Neural crest cell (in vitro differentiated cells): ENCODE measurements at regions not wholly inside any gene's neighbourhood (a gene's known extent, or its start where the extent isn't known, plus 50 kb on each side); places are given as distances from the start of the nearest gene placed in this dataset.

Experiments
- DNase-seq: peaks from one replicate; pipeline ENCODE4 v3.0.0; 2021; ENCODE audit warnings: low read depth, mixed read lengths, low spot score
- H3K27ac Mint-ChIP-seq: one replicate; pipeline ENCODE4 v1.8.0; 2021; ENCODE audit warnings: mild to moderate bottlenecking, mixed read lengths; ENCODE audit not compliant: unreplicated experiment
- H3K27me3 Mint-ChIP-seq: 2 replicates; pipeline ENCODE4 v1.8.0; 2021; ENCODE audit warnings: low read depth, mild to moderate bottlenecking, mixed read lengths
- H3K36me3 Mint-ChIP-seq: 2 replicates; pipeline ENCODE4 v1.8.0; 2021; ENCODE audit warnings: low read depth, mild to moderate bottlenecking, mixed read lengths
- H3K4me1 Mint-ChIP-seq: 2 replicates; pipeline ENCODE4 v1.8.0; 2021; ENCODE audit warnings: mixed read lengths
- H3K4me3 Mint-ChIP-seq: one replicate; pipeline ENCODE4 v1.8.0; 2021; ENCODE audit warnings: mild to moderate bottlenecking, mixed read lengths
- H3K9me3 Mint-ChIP-seq: 2 replicates; pipeline ENCODE4 v1.8.0; 2021; ENCODE audit warnings: mixed read lengths
- CTCF ChIP-seq: fragments of 200-600 bp; sonication (generic); conservative IDR thresholded peaks from 2 replicates; pipeline ENCODE4 v1.5.0; 2021; ENCODE audit warnings: antibody characterized with exemption, mild to moderate bottlenecking

- no peak overlapping the region for H3K27ac Mint-ChIP-seq
- no peaks in the 10 kb centered on the region for H3K36me3 Mint-ChIP-seq
- no peaks in the 10 kb centered on the region for H3K9me3 Mint-ChIP-seq
- no peak for DNase-seq
- no peaks in the 10 kb centered on the region for H3K27me3 Mint-ChIP-seq
- no peak for TF ChIP-seq CTCF
- no peaks in the 10 kb centered on the region for H3K4me1 Mint-ChIP-seq
- H3K4me3 Mint-ChIP-seq: no peak overlapping the region
Measured at GRCh38 chr4:183029365-183029764, 69.7 kb upstream of the WWC2 start.

- H3K4me3 Mint-ChIP-seq: no peak overlapping the region
- no peak for DNase-seq
- H3K4me1 Mint-ChIP-seq: no peaks in the 10 kb centered on the region
- H3K36me3 Mint-ChIP-seq: no peaks in the 10 kb centered on the region
- no peaks in the 10 kb centered on the region for H3K27me3 Mint-ChIP-seq
- no peak overlapping the region for H3K27ac Mint-ChIP-seq
- no peak for TF ChIP-seq CTCF
- no peaks in the 10 kb centered on the region for H3K9me3 Mint-ChIP-seq
Measured at GRCh38 chr4:183026701-183027100, 72.4 kb upstream of the WWC2 start.

- TF ChIP-seq CTCF: no peak
- Mint-ChIP-seq H3K27me3 (no peaks in the 10 kb centered on the region), H3K36me3 (no peaks in the 10 kb centered on the region), H3K9me3 (peaks cover 3% of the 10 kb centered on the region), H3K27ac (no peak overlapping the region), H3K4me1 (no peaks in the 10 kb centered on the region), H3K4me3 (no peak overlapping the region)
- no peak for DNase-seq
Measured at GRCh38 chr4:183022617-183023016, 76.4 kb upstream of the WWC2 start.

- no peak for TF ChIP-seq CTCF
- DNase-seq: no peak
- Mint-ChIP-seq H3K9me3 (peaks cover 3% of the 10 kb centered on the region), H3K36me3 (no peaks in the 10 kb centered on the region), H3K27ac (no peak overlapping the region), H3K4me1 (no peaks in the 10 kb centered on the region), H3K27me3 (peaks cover 7% of the 10 kb centered on the region), H3K4me3 (no peak overlapping the region)
Measured at GRCh38 chr4:183017962-183018361, 81.1 kb upstream of the WWC2 start.

GRCh38 chr4:183014361-183015084, 84.5 kb upstream of the WWC2 start:
- DNase-seq: no peak
- H3K4me3 Mint-ChIP-seq: no peak overlapping the region
- H3K27ac Mint-ChIP-seq: no peak overlapping the region
- no peaks in the 10 kb centered on the region for H3K36me3 Mint-ChIP-seq
- H3K4me1 Mint-ChIP-seq: no peaks in the 10 kb centered on the region
- no peak for TF ChIP-seq CTCF
- H3K9me3 Mint-ChIP-seq: peaks cover 3% of the 10 kb centered on the region
- peaks cover 25% of the 10 kb centered on the region for H3K27me3 Mint-ChIP-seq
